Upper lobe of left lung (tissue), 4 donors: ENCODE measurements at regions not wholly inside any gene's neighbourhood (a gene's known extent, or its start where the extent isn't known, plus 50 kb on each side); places are given as distances from the start of the nearest gene placed in this dataset.

Experiments
- EP300 ChIP-seq, 4 donors: sonication (generic); formaldehyde crosslinking; IDR thresholded peaks; one replicate each; pipeline ENCODE4 v1.5.1; 2017; ENCODE audit warnings: antibody characterized with exemption in 4 of 4, control low read depth in 2 of 4
- POLR2A ChIP-seq, 4 donors: fragments of 450-650 bp; IDR thresholded peaks; one replicate each; pipeline ENCODE4 v1.5.1; 2016 to 2017; ENCODE audit warnings: antibody characterized with exemption in 4 of 4, mild to moderate bottlenecking in 2 of 4

DNA sequence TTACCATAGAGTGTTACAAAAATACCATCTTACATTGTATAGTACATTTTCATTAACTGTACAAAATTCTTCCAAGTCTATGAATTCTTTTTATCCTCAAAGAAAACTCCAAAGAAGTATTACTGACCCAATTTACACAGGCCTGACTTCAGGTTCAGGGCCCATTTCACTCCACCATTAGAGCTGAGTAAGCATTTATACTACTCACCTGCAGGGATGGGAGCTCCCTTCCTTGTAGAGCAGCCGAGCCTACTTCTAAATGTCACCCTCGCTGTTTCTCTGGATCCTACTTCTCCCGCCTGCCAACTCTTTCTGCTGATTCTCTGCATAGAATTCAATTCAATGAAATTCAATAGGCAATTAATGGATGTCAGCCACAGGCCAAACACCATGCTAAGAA is 56.0 kb downstream of the CCDC71L start:
- TF ChIP-seq POLR2A (IDR thresholded peaks at IDR 0.05): no peak
- TF ChIP-seq EP300 (IDR thresholded peaks at IDR 0.05): no peak
